ENCODE measurements at regions not wholly inside any gene's neighbourhood (a gene's known extent, or its start where the extent isn't known, plus 50 kb on each side); places are given as distances from the start of the nearest gene placed in this dataset.
A peak's percentile ranks its signal among the peaks of the same experiment; 100 is the strongest.

DNA sequence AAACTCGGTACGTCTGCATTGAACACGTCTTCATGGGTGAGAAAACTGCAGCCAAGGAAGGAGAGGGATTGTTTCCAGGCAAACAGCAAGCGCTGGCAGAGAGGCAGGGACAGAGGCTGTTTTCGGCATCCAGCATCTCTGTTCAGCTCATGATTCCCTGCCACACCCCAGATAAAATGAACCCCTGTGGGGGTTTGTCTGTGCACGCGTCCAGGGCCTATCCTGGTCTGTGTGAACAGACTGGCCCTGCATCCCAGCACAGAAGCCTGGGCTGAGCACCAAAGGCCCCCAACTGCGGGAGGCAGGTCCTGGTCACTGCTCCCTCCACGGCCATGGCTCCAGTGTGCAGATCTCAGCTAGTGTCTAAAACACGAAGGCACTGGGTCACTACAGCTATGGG is 83.3 kb upstream of the FAM20C start:
- Histone ChIP-seq H3K4me1 (ENCODE audit: control insufficient read depth in 3 of 3, insufficient read depth in 3 of 3, low read length in 3 of 3) (peaks cover 2 to 7% (median 5%) of the 10 kb centered on the region in 3 donors), H3K27me3 (ENCODE audit: control insufficient read depth in 3 of 3, insufficient read depth in 3 of 3, low read length in 3 of 3) (peaks cover 0 to 14% (median 8%) of the 10 kb centered on the region in 3 donors), H3K9ac (ENCODE audit: low read depth in 1 of 3, low read length in 3 of 3) (no peak overlapping the region), H3K27ac (ENCODE audit: low read depth, low read length) (no peak overlapping the region), H3K9me3 (ENCODE audit: control insufficient read depth in 3 of 3, low read length in 3 of 3) (no peaks in the 10 kb centered on the region), H3K36me3 (ENCODE audit: control insufficient read depth in 3 of 3, insufficient read depth in 3 of 3, low read length in 3 of 3) (no peaks in the 10 kb centered on the region), H3K4me3 (ENCODE audit: low read length in 3 of 3) (no peak overlapping the region)

DNA sequence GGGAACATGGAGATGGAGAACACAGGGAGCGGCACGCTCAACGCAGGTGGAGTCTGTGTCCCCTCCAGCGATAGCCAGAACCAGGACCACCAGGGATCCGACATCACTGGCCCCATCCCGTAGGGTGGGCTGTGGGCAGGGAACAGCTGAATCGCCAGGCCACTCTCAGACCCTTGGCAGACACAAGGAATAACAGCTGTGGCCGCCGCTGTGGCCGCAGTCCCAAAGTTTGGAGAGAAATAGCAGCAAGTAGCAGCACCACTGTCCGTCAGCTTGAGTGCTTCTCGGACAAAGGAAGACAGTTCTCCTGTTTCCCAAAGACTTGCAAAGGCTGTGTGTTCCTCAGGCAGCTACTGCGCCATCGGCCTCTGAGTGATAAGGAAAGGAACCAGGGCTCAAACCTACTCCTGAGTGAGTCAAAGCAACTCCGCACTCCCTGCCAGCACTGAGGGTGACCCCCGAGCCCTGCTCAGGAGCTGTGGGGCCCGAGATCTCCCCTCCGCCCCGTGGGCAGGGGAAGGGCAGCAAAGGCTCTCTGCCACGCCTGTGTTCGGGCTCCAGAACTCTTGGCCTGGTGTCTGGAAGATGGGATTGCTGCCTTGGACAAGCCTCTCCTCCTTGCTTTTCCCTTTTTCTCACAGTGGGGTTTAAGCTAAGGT is 82.3 kb upstream of the FAM20C start:
- no peaks in the 10 kb centered on the region for H3K9me3 ChIP-seq (ENCODE audit: control insufficient read depth in 3 of 3, low read length in 3 of 3)
- H3K27me3 ChIP-seq (ENCODE audit: control insufficient read depth in 3 of 3, insufficient read depth in 3 of 3, low read length in 3 of 3): peaks cover 0 to 14% (median 8%) of the 10 kb centered on the region in 3 donors
- no peak overlapping the region for H3K4me3 ChIP-seq (ENCODE audit: low read length in 3 of 3)
- peaks cover 2 to 7% (median 5%) of the 10 kb centered on the region in 3 donors for H3K4me1 ChIP-seq (ENCODE audit: control insufficient read depth in 3 of 3, insufficient read depth in 3 of 3, low read length in 3 of 3)
- H3K27ac ChIP-seq (ENCODE audit: low read depth, low read length): no peak overlapping the region
- no peak overlapping the region for H3K9ac ChIP-seq (ENCODE audit: low read depth in 1 of 3, low read length in 3 of 3)
- no peaks in the 10 kb centered on the region for H3K36me3 ChIP-seq (ENCODE audit: control insufficient read depth in 3 of 3, insufficient read depth in 3 of 3, low read length in 3 of 3)

DNA sequence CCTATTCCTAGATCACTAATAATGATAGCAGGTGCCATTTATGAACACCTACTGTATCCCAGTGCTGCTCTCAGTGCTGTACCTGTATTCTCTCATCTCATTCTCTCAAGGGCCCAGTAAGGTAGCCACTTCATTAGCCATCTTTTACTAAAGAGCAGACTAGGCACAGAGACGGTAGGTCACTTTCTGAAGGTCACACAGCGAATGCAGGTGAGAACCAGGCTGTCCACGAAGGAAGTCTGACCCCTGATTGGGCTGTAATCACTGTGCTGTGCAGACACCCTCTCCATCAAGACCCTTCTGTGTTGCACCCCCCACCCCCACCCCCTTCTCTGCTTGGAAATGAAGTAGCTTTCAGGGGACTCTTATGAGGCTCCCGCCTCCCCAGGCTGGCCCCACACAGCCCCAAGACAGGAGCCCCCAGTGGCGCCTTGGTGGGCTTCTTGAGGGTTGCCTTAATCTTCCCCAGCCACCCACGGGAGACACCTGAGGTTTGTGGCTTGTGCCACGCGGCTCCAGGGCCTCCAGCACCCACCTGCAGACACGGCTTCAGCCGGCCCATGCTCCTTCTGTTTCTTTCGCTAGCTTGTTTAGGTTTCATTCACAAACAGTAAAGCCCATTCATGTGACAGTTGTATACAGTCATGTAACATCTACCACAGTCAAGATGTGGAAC is 81.7 kb upstream of the FAM20C start:
- peaks cover 0 to 12% (median 8%) of the 10 kb centered on the region in 3 donors for H3K27me3 ChIP-seq (ENCODE audit: control insufficient read depth in 3 of 3, insufficient read depth in 3 of 3, low read length in 3 of 3)
- no peak overlapping the region for H3K4me3 ChIP-seq (ENCODE audit: low read length in 3 of 3)
- peaks cover 7 to 13% (median 10%) of the 10 kb centered on the region in 3 donors for H3K4me1 ChIP-seq (ENCODE audit: control insufficient read depth in 3 of 3, insufficient read depth in 3 of 3, low read length in 3 of 3)
- no peak overlapping the region for H3K27ac ChIP-seq (ENCODE audit: low read depth, low read length)
- no peak overlapping the region for H3K9ac ChIP-seq (ENCODE audit: low read depth in 1 of 3, low read length in 3 of 3)
- no peaks in the 10 kb centered on the region for H3K36me3 ChIP-seq (ENCODE audit: control insufficient read depth in 3 of 3, insufficient read depth in 3 of 3, low read length in 3 of 3)
- H3K9me3 ChIP-seq (ENCODE audit: control insufficient read depth in 3 of 3, low read length in 3 of 3): no peaks in the 10 kb centered on the region

DNA sequence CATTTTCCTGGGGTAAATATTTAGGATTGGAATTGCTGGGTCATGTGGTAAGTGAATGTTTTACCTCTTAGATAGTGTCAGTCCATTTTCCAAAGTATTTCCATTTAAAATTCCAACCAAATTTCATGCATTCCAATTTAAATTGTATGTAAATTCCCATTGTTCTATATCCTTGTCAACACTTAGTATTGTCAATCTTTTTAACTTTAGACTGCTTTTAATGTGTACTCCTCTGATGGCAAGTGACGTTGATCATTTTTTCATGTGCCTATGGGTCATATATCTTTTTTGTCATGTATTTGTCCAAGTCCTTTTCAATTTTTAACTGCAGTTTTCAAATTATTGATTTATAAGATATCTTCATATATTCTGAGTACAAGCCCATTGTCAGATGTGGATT is 80.8 kb upstream of the FAM20C start:
- peaks cover 0 to 12% (median 8%) of the 10 kb centered on the region in 3 donors for H3K27me3 ChIP-seq (ENCODE audit: control insufficient read depth in 3 of 3, insufficient read depth in 3 of 3, low read length in 3 of 3)
- no peak overlapping the region for H3K4me3 ChIP-seq (ENCODE audit: low read length in 3 of 3)
- H3K27ac ChIP-seq (ENCODE audit: low read depth, low read length): no peak overlapping the region
- no peaks in the 10 kb centered on the region for H3K36me3 ChIP-seq (ENCODE audit: control insufficient read depth in 3 of 3, insufficient read depth in 3 of 3, low read length in 3 of 3)
- H3K4me1 ChIP-seq (ENCODE audit: control insufficient read depth in 3 of 3, insufficient read depth in 3 of 3, low read length in 3 of 3): peaks cover 15 to 22% (median 15%) of the 10 kb centered on the region in 3 donors
- H3K9ac ChIP-seq (ENCODE audit: low read depth in 1 of 3, low read length in 3 of 3): no peak overlapping the region
- H3K9me3 ChIP-seq (ENCODE audit: control insufficient read depth in 3 of 3, low read length in 3 of 3): no peaks in the 10 kb centered on the region

DNA sequence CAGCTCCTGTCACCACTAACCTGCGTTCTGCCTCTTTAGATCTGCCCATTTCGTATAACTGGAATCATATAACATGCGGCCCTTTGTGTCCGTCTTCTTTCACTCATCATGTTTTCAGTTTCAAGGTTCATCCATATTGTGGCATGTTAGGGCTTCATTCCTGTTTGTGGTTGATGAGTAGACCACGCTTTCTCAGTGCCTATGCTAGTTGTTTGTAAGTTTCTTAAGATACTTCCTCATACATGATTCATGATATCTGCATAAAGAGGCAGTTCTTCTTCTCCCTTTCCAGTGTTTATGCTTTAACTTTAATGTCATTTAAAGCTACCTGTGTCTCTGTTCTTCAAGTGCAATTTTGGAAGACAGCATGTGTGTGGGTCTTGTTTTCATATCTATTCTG is 79.5 kb upstream of the FAM20C start:
- Histone ChIP-seq H3K4me1 (ENCODE audit: control insufficient read depth in 3 of 3, insufficient read depth in 3 of 3, low read length in 3 of 3) (peaks cover 12 to 23% (median 15%) of the 10 kb centered on the region in 3 donors), H3K27me3 (ENCODE audit: control insufficient read depth in 3 of 3, insufficient read depth in 3 of 3, low read length in 3 of 3) (peaks cover 0 to 9% (median 5%) of the 10 kb centered on the region in 3 donors), H3K27ac (ENCODE audit: low read depth, low read length) (no peak overlapping the region), H3K9ac (ENCODE audit: low read depth in 1 of 3, low read length in 3 of 3) (no peak overlapping the region), H3K9me3 (ENCODE audit: control insufficient read depth in 3 of 3, low read length in 3 of 3) (no peaks in the 10 kb centered on the region), H3K4me3 (ENCODE audit: low read length in 3 of 3) (no peak overlapping the region), H3K36me3 (ENCODE audit: control insufficient read depth in 3 of 3, insufficient read depth in 3 of 3, low read length in 3 of 3) (no peaks in the 10 kb centered on the region)

DNA sequence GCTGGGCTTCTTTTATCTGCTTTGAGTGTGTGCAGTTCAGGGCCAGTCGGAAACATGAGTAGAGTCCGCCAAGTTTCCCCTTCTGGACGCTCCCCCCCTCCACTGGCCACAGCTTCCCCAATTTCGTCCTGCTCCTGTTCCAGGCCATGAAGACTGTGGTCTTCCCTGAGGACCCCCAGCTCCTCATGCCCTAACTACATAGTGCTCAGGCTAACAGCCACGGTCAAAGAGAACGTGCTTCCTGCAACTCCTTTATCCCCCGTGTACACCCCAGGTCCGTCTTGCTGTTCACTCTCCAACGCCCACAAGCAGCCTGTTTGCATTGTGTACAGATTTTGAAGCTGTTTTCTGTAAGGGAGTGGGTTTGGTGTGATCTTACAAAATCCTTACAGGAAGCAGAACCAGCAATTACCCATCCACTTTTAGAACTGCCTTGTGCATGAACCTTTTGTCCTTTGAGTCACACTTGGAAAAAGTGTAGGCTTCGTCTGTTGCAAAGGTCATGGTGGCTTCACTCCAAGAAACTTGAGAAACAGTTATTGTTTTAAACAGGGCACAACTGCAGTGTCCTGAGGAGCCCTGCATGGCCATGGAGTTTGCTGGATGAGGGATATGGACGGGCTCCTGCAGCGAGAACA is 77.0 kb upstream of the FAM20C start:
- H3K27ac ChIP-seq (ENCODE audit: low read depth, low read length): peak overlapping the region; percentile 69
- peaks cover 20 to 31% (median 22%) of the 10 kb centered on the region in 3 donors for H3K4me1 ChIP-seq (ENCODE audit: control insufficient read depth in 3 of 3, insufficient read depth in 3 of 3, low read length in 3 of 3)
- peak overlapping the region in 2 of 3 donors; percentile 28 to 58 for H3K4me3 ChIP-seq (ENCODE audit: low read length in 3 of 3)
- H3K36me3 ChIP-seq (ENCODE audit: control insufficient read depth in 3 of 3, insufficient read depth in 3 of 3, low read length in 3 of 3): no peaks in the 10 kb centered on the region
- no peaks in the 10 kb centered on the region for H3K9me3 ChIP-seq (ENCODE audit: control insufficient read depth in 3 of 3, low read length in 3 of 3)
- peak overlapping the region in 1 of 3 donors; percentile 25 for H3K9ac ChIP-seq (ENCODE audit: low read depth in 1 of 3, low read length in 3 of 3)
- peaks cover 0 to 2% (median 0%) of the 10 kb centered on the region in 3 donors for H3K27me3 ChIP-seq (ENCODE audit: control insufficient read depth in 3 of 3, insufficient read depth in 3 of 3, low read length in 3 of 3)

DNA sequence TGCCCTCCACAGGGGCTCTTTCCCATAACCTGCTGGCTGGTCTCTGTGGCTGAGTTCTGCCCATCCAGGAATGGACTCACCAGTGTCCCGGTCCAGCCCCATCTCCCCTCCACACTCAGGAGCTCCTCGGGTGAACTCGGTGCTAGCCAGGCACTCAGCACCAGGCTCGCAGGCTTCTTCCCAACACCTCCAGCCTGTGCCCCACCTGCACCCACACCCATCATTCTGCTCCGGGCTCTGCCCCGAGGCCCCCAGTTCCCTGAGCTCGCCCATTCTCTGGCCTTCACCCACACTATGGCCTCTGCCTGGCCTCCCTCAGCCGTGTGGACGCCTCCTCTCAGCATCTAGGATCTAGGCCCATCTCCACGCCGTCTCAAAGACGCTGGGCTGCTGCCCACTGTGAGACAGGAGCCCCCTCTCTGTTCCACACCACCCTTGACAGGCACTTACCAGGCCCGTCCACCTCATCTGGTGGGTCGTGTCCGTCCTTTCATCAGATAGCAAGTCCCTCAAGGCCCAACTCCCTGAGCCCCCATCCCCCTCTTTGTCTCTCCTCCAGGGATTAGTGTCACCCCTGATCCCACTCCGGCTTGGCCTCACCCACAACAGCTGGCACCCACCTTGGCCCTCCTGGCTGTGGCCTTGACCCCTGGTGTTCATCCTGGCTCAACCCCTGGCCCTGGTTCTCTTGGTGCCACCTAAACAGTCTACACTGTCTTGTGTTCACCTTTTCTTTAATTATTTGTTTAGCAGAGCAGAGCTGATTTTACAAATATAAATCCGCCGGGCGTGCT is 76.0 kb upstream of the FAM20C start:
- Histone ChIP-seq H3K9ac (ENCODE audit: low read depth in 1 of 3, low read length in 3 of 3) (no peak overlapping the region), H3K4me1 (ENCODE audit: control insufficient read depth in 3 of 3, insufficient read depth in 3 of 3, low read length in 3 of 3) (peaks cover 20 to 31% (median 24%) of the 10 kb centered on the region in 3 donors), H3K27ac (ENCODE audit: low read depth, low read length) (peak overlapping the region; percentile 69), H3K4me3 (ENCODE audit: low read length in 3 of 3) (no peak overlapping the region), H3K36me3 (ENCODE audit: control insufficient read depth in 3 of 3, insufficient read depth in 3 of 3, low read length in 3 of 3) (no peaks in the 10 kb centered on the region), H3K9me3 (ENCODE audit: control insufficient read depth in 3 of 3, low read length in 3 of 3) (no peaks in the 10 kb centered on the region), H3K27me3 (ENCODE audit: control insufficient read depth in 3 of 3, insufficient read depth in 3 of 3, low read length in 3 of 3) (peaks cover 0 to 2% (median 0%) of the 10 kb centered on the region in 3 donors)

DNA sequence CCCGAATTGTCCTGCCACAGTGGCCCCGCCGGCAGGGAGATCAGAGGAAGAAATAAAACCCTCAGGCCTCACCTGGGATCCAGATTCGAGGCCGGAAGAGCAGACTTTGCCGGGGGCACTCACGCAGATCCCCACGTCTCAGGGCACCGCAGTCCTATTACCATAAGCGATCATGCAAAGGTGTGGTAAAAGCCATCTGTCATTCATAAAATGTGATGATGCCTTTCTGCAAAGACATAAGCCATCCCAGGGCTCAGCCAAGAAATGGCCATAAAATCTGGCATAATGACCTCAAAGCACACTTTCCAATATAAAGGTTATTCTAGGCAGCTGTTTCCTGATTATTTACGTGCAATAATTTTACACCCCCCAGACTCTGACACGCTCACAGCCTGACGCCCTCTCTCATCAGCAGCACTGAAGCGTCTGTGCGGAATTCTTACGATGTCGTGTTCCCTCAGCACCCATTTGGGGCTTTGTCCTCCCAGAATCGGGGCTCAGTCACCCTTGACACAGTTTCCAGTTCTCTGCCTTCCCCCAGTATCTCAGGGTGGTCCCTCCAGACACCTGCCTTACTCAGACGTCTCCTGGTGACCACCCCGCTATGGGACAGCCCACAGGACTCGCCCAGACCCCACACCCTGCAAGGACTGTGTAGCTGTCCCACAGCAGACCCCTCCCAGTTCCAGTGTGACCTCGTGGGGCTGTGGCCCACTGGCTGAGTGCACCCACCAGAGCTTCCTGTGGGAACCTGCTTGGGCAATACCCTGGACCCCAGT is 74.3 kb upstream of the FAM20C start:
- Histone ChIP-seq H3K9me3 (ENCODE audit: control insufficient read depth in 3 of 3, low read length in 3 of 3) (no peaks in the 10 kb centered on the region), H3K27ac (ENCODE audit: low read depth, low read length) (no peak overlapping the region), H3K4me1 (ENCODE audit: control insufficient read depth in 3 of 3, insufficient read depth in 3 of 3, low read length in 3 of 3) (peaks cover 20 to 31% (median 24%) of the 10 kb centered on the region in 3 donors), H3K4me3 (ENCODE audit: low read length in 3 of 3) (no peak overlapping the region), H3K9ac (ENCODE audit: low read depth in 1 of 3, low read length in 3 of 3) (no peak overlapping the region), H3K36me3 (ENCODE audit: control insufficient read depth in 3 of 3, insufficient read depth in 3 of 3, low read length in 3 of 3) (no peaks in the 10 kb centered on the region), H3K27me3 (ENCODE audit: control insufficient read depth in 3 of 3, insufficient read depth in 3 of 3, low read length in 3 of 3) (peaks cover 0 to 2% (median 2%) of the 10 kb centered on the region in 3 donors)

Measured in skeletal muscle tissue (tissue), 3 donors.